HG03060 (cell line): ENCODE measurements at regions not wholly inside any gene's neighbourhood (a gene's known extent, or its start where the extent isn't known, plus 50 kb on each side); places are given as distances from the start of the nearest gene placed in this dataset.

Experiments
- ATAC-seq: cut with Tn5 transposase; IDR thresholded peaks from one replicate; pipeline ENCODE4 v1.9.1; 2021; ENCODE audit warnings: low read depth, moderate number of reproducible peaks; ENCODE audit not compliant: unreplicated experiment

- ATAC-seq: no peak
Measured at GRCh38 chrX:122445466-122445865, 738.6 kb upstream of the GRIA3 start.

GRCh38 chrX:122464341-122464740 is 719.7 kb upstream of the GRIA3 start:
- no peak for ATAC-seq

- no peak for ATAC-seq
Measured at GRCh38 chrX:122475306-122475705, 708.8 kb upstream of the GRIA3 start.

- ATAC-seq: no peak
Measured at GRCh38 chrX:122500556-122500955, 683.5 kb upstream of the GRIA3 start.

- ATAC-seq: no peak
Measured at GRCh38 chrX:122501652-122502051, 682.4 kb upstream of the GRIA3 start.

- no peak for ATAC-seq
Measured at GRCh38 chrX:122504026-122504425, 680.1 kb upstream of the GRIA3 start.

- no peak for ATAC-seq
Measured at GRCh38 chrX:122512561-122513072, 671.5 kb upstream of the GRIA3 start.

GRCh38 chrX:122517786-122518185 is 666.3 kb upstream of the GRIA3 start:
- no peak for ATAC-seq

GRCh38 chrX:122545778-122546177 is 638.3 kb upstream of the GRIA3 start:
- no peak for ATAC-seq

GRCh38 chrX:122546269-122546668 is 637.8 kb upstream of the GRIA3 start:
- ATAC-seq: no peak

- ATAC-seq: no peak
Measured at GRCh38 chrX:122552286-122552800, 631.7 kb upstream of the GRIA3 start.

GRCh38 chrX:122555925-122556324 is 628.2 kb upstream of the GRIA3 start:
- ATAC-seq: no peak

- no peak for ATAC-seq
Measured at GRCh38 chrX:122565952-122566351, 618.1 kb upstream of the GRIA3 start.

- no peak for ATAC-seq
Measured at GRCh38 chrX:122566401-122566800, 617.7 kb upstream of the GRIA3 start.

GRCh38 chrX:122567911-122568310 is 616.2 kb upstream of the GRIA3 start:
- ATAC-seq: no peak

GRCh38 chrX:122572461-122572860 is 611.6 kb upstream of the GRIA3 start:
- no peak for ATAC-seq

GRCh38 chrX:122579036-122579435 is 605.0 kb upstream of the GRIA3 start:
- ATAC-seq: no peak

- no peak for ATAC-seq
Measured at GRCh38 chrX:122579526-122579925, 604.6 kb upstream of the GRIA3 start.

GRCh38 chrX:122582280-122582974 is 601.7 kb upstream of the GRIA3 start:
- no peak for ATAC-seq

GRCh38 chrX:122582975-122583305 is 601.1 kb upstream of the GRIA3 start:
- no peak for ATAC-seq

- no peak for ATAC-seq
Measured at GRCh38 chrX:122583551-122583950, 600.5 kb upstream of the GRIA3 start.

GRCh38 chrX:122584981-122585380 is 599.1 kb upstream of the GRIA3 start:
- no peak for ATAC-seq

- ATAC-seq: no peak
Measured at GRCh38 chrX:122586831-122587230, 597.2 kb upstream of the GRIA3 start.
